Thyroid gland (tissue), 4 donors: ENCODE measurements at regions not wholly inside any gene's neighbourhood (a gene's known extent, or its start where the extent isn't known, plus 50 kb on each side); places are given as distances from the start of the nearest gene placed in this dataset.

ENCODE experiments used
- DNase-seq, 2 donors: peaks; one replicate each; pipeline ENCODE4 v3.0.0-alpha.2; 2019
- H3K27ac ChIP-seq, 3 donors: fragments of 200-600 bp; sonication (generic); 1 replicate in 2 of 3; 2 replicates in 1 of 3; pipeline ENCODE4 v1.5.1; 2016 to 2019; ENCODE audit warnings: mild to moderate bottlenecking in 1 of 3, moderate library complexity in 1 of 3
- H3K27me3 ChIP-seq: fragments of 200-600 bp; sonication (generic); one replicate; pipeline ENCODE4 v1.5.1; 2019
- H3K36me3 ChIP-seq, 2 donors: fragments of 200-600 bp; sonication (generic); one replicate each; pipeline ENCODE4 v1.5.1; 2016 to 2019
- H3K4me1 ChIP-seq, 2 donors: fragments of 200-600 bp; sonication (generic); one replicate each; pipeline ENCODE4 v1.5.1; 2017 to 2019
- H3K4me3 ChIP-seq, 3 donors: fragments of 200-600 bp; sonication (generic); replicated peaks in 1 of 3; 1 replicate in 2 of 3; 2 replicates in 1 of 3; pipeline ENCODE4 v1.5.1; 2016; ENCODE audit warnings: mild to moderate bottlenecking in 1 of 3
- H3K9me3 ChIP-seq: fragments of 200-600 bp; sonication (generic); one replicate; pipeline ENCODE4 v1.5.1; 2017
- CTCF ChIP-seq, 6 experiments: fragments of 200-600 bp in 3 of 6; fragments of 450-650 bp in 3 of 6; sonication (generic) in 3 of 6; IDR thresholded peaks; one replicate each; pipeline ENCODE4 v1.5.1; 2016 to 2019; ENCODE audit warnings: antibody characterized with exemption in 6 of 6, mild to moderate bottlenecking in 2 of 6, inconsistent platforms in 1 of 6, moderate library complexity in 1 of 6
- POLR2A ChIP-seq, 2 donors: fragments of 450-650 bp; IDR thresholded peaks; one replicate each; pipeline ENCODE4 v1.6.1; 2017; ENCODE audit warnings: antibody characterized with exemption in 2 of 2, mild to moderate bottlenecking in 2 of 2, moderate library complexity in 1 of 2
- WGBS, 2 donors: methylation state at CpG; one replicate each; pipeline ENCODE4 v1.1.5; 2017; 5-methylcytosine and 5-hydroxymethylcytosine counted together
- intact Hi-C: fragments of 100-400 bp; cut with DNase I; formaldehyde crosslinking; loops from one replicate; pipeline ENCODE4 v1.15.1; 2023

- Histone ChIP-seq H3K4me1 (no peaks in the 10 kb centered on the region), H3K36me3 (no peaks in the 10 kb centered on the region), H3K27ac (no peak overlapping the region), H3K4me3 (no peak overlapping the region), H3K9me3 (no peaks in the 10 kb centered on the region), H3K27me3 (no peaks in the 10 kb centered on the region)
- 88 to 90% methylated on average over 1 of the region's 1 CpG for WGBS, 2 donors
- no peak for DNase-seq
- intact Hi-C loops: no loop called here
- no peak for TF ChIP-seq POLR2A (IDR thresholded peaks at IDR 0.05)
- TF ChIP-seq CTCF (IDR thresholded peaks at IDR 0.05): no peak
Observed at GRCh38 chr5:13249854-13250253, 694.6 kb downstream of the DNAH5 start.

- no peak for TF ChIP-seq POLR2A (IDR thresholded peaks at IDR 0.05)
- no peak for TF ChIP-seq CTCF (IDR thresholded peaks at IDR 0.05)
- Histone ChIP-seq H3K4me1 (no peaks in the 10 kb centered on the region), H3K27ac (no peak overlapping the region), H3K36me3 (no peaks in the 10 kb centered on the region), H3K4me3 (no peak overlapping the region), H3K27me3 (no peaks in the 10 kb centered on the region), H3K9me3 (no peaks in the 10 kb centered on the region)
- no peak for DNase-seq
- WGBS, 2 donors: 56 to 62% methylated on average over 3 of the region's 3 CpGs
- intact Hi-C loops: no loop called here
Observed at GRCh38 chr5:13248253-13248652, 696.2 kb downstream of the DNAH5 start.

GRCh38 chr5:13246053-13246452, 698.4 kb downstream of the DNAH5 start:
- no peak overlapping the region for H3K27ac ChIP-seq
- H3K36me3 ChIP-seq: no peaks in the 10 kb centered on the region
- TF ChIP-seq CTCF (IDR thresholded peaks at IDR 0.05) (no peak), POLR2A (IDR thresholded peaks at IDR 0.05) (no peak)
- no peak for DNase-seq
- intact Hi-C loops: no loop called here
- 84 to 86% methylated on average over 5 of the region's 5 CpGs for WGBS, 2 donors
- no peak overlapping the region for H3K4me3 ChIP-seq
- no peaks in the 10 kb centered on the region for H3K4me1 ChIP-seq
- H3K9me3 ChIP-seq: no peaks in the 10 kb centered on the region
- H3K27me3 ChIP-seq: no peaks in the 10 kb centered on the region

GRCh38 chr5:13244151-13244550, 700.3 kb downstream of the DNAH5 start:
- intact Hi-C loops: no loop called here
- H3K4me1 ChIP-seq: no peaks in the 10 kb centered on the region
- no peak overlapping the region for H3K27ac ChIP-seq
- no peaks in the 10 kb centered on the region for H3K9me3 ChIP-seq
- no peak for DNase-seq
- no peak overlapping the region for H3K4me3 ChIP-seq
- 89 to 90% methylated on average over 12 to 20 of the region's 20 CpGs for WGBS, 2 donors
- H3K36me3 ChIP-seq: no peaks in the 10 kb centered on the region
- no peaks in the 10 kb centered on the region for H3K27me3 ChIP-seq
- TF ChIP-seq CTCF (IDR thresholded peaks at IDR 0.05) (no peak), POLR2A (IDR thresholded peaks at IDR 0.05) (no peak)

GRCh38 chr5:13227513-13227912, 717.0 kb downstream of the DNAH5 start:
- WGBS, 2 donors: 29 to 50% methylated on average over 1 of the region's 1 CpG
- Histone ChIP-seq H3K27me3 (no peaks in the 10 kb centered on the region), H3K27ac (no peak overlapping the region), H3K4me3 (no peak overlapping the region), H3K36me3 (no peaks in the 10 kb centered on the region), H3K9me3 (no peaks in the 10 kb centered on the region), H3K4me1 (no peaks in the 10 kb centered on the region)
- no peak for TF ChIP-seq POLR2A (IDR thresholded peaks at IDR 0.05)
- TF ChIP-seq CTCF (IDR thresholded peaks at IDR 0.05): no peak
- intact Hi-C loops: no loop called here
- DNase-seq: no peak
